A549 (cell line): ENCODE measurements at regions not wholly inside any gene's neighbourhood (a gene's known extent, or its start where the extent isn't known, plus 50 kb on each side); places are given as distances from the start of the nearest gene placed in this dataset.

Experiments used
- ATAC-seq, 2 experiments: fragments of 200-7000 bp in 1 of 2; fragments of >200 bp in 1 of 2; cut with Nextera tagmentation in 1 of 2; cut with Tn5 transposase in 1 of 2; 3 replicates each; pipeline versions ENCODE4 v1.8.0 to v1.9.1; 2018 to 2020; ENCODE audit warnings: mild to moderate bottlenecking in 1 of 2, moderate library complexity in 1 of 2
- CTCF ChIA-PET: fragments of 300-600 bp; sonication (Branson Sonifier 250); formaldehyde crosslinking; extraction: SDS; loops from one replicate; lab custom pipeline; 2021; ENCODE audit warnings: antibody characterized with exemption, inconsistent platforms; lab: Yijun Ruan, JAX
- POLR2A ChIA-PET: fragments of 350-600 bp; formaldehyde crosslinking; extraction: SDS; loops from one replicate; lab custom pipeline; 2021; ENCODE audit warnings: antibody characterized with exemption, inconsistent platforms; lab: Yijun Ruan, JAX
- DNase-seq, 2 experiments: peaks; one replicate each; pipeline versions ENCODE4 v3.0.0 to v3.0.0-alpha.2; 2011 to 2016; ENCODE audit warnings: low read depth in 1 of 2, low spot score in 1 of 2
- FAIRE-seq: peaks from 2 replicates; lab custom pipeline; 2011; peaks lifted over from hg19 to GRCh38; lab: Jason Lieb, UNC
- H3K27ac ChIP-seq, 2 experiments: fragments of >200 bp; sonication (Bioruptor Twin); formaldehyde crosslinking; 3 replicates each; pipeline ENCODE4 v1.5.1; 2016 to 2017
- H3K4me1 ChIP-seq: fragments of >200 bp; sonication (Bioruptor Twin); formaldehyde crosslinking; 3 replicates; pipeline ENCODE4 v1.6.1; 2016
- H3K4me2 ChIP-seq: fragments of >200 bp; sonication (Bioruptor Twin); formaldehyde crosslinking; 3 replicates; pipeline ENCODE4 v1.6.1; 2016
- H3K4me3 ChIP-seq: fragments of >200 bp; sonication (Bioruptor Twin); formaldehyde crosslinking; 3 replicates; pipeline ENCODE4 v1.5.1; 2016
- H3K9me3 ChIP-seq: fragments of >200 bp; sonication (Bioruptor Twin); formaldehyde crosslinking; 3 replicates; pipeline ENCODE4 v1.6.1; 2016
- CEBPB ChIP-seq, 2 experiments: fragments of >200 bp in 1 of 2; sonication (Bioruptor Twin) in 1 of 2; formaldehyde crosslinking in 1 of 2; IDR thresholded peaks; 2 replicates each; pipeline ENCODE4 v1.6.1; 2012 to 2016
- EHMT2 ChIP-seq: fragments of 200-600 bp; sonication (generic); IDR thresholded peaks from 2 replicates; pipeline ENCODE4 v1.6.1; 2016; ENCODE audit warnings: antibody characterized with exemption, low read depth, mild to moderate bottlenecking, moderate library complexity
- EP300 ChIP-seq, 2 experiments: fragments of >200 bp; sonication (Bioruptor Twin); formaldehyde crosslinking; IDR thresholded peaks; 2 replicates in 1 of 2; 3 replicates in 1 of 2; pipeline ENCODE4 v1.6.1; 2016 to 2017
- FOSL2 ChIP-seq, 2 experiments: fragments of 450-650 bp in 1 of 2; fragments of >200 bp in 1 of 2; sonication (Bioruptor Twin) in 1 of 2; formaldehyde crosslinking; IDR thresholded peaks; 2 replicates each; pipeline versions ENCODE4 v1.5.0 to v1.6.1; 2016 to 2020; ENCODE audit warnings: mild to moderate bottlenecking in 1 of 2, moderate library complexity in 1 of 2
- GATA3 ChIP-seq: IDR thresholded peaks from 2 replicates; pipeline ENCODE4 v1.6.1; 2012; ENCODE audit warnings: borderline replicate concordance
- HDAC2 ChIP-seq: fragments of 200-600 bp; sonication (generic); IDR thresholded peaks from 2 replicates; pipeline ENCODE4 v1.6.1; 2016
- HOXB5 ChIP-seq: fragments of 250-450 bp; sonication (Bioruptor Pico); IDR thresholded peaks from 2 replicates; pipeline ENCODE4 v1.5.0; 2020; ENCODE audit warnings: mild to moderate bottlenecking, moderate library complexity
- JUN ChIP-seq, 2 experiments: fragments of >200 bp; sonication (Bioruptor Twin); formaldehyde crosslinking; IDR thresholded peaks; 2 replicates in 1 of 2; 3 replicates in 1 of 2; pipeline ENCODE4 v1.6.1; 2016 to 2017
- JUNB ChIP-seq: fragments of >200 bp; sonication (Bioruptor Twin); formaldehyde crosslinking; IDR thresholded peaks from 2 replicates; pipeline ENCODE4 v1.6.1; 2016
- KDM1A ChIP-seq: fragments of 200-600 bp; sonication (generic); IDR thresholded peaks from 2 replicates; pipeline ENCODE4 v1.6.1; 2016; ENCODE audit warnings: low read depth, mild to moderate bottlenecking
- MAFK ChIP-seq: fragments of 450-650 bp; IDR thresholded peaks from 2 replicates; pipeline ENCODE4 v1.6.1; 2014; ENCODE audit not compliant: partially characterized antibody
- MYC ChIP-seq: IDR thresholded peaks from 2 replicates; pipeline ENCODE4 v1.6.1; 2012; ENCODE audit warnings: mild to moderate bottlenecking, inconsistent platforms, low read length, improper control_type of control experiment, borderline replicate concordance
- RAD21 ChIP-seq, 2 experiments: fragments of >200 bp in 1 of 2; sonication (Bioruptor Twin) in 1 of 2; formaldehyde crosslinking in 1 of 2; IDR thresholded peaks in 1 of 2; conservative IDR thresholded peaks in 1 of 2; 2 replicates in 1 of 2; 3 replicates in 1 of 2; pipeline ENCODE4 v1.6.1; 2012 to 2018; ENCODE audit warnings: inconsistent platforms in 1 of 2
- RFX5 ChIP-seq: fragments of 450-650 bp; IDR thresholded peaks from 2 replicates; pipeline ENCODE4 v1.7.1; 2014; ENCODE audit warnings: antibody characterized with exemption, mild to moderate bottlenecking, moderate library complexity
- SMC3 ChIP-seq: fragments of >200 bp; sonication (Bioruptor Twin); formaldehyde crosslinking; IDR thresholded peaks from 3 replicates; pipeline ENCODE4 v1.6.1; 2018; ENCODE audit warnings: inconsistent platforms
- ZC3H11A ChIP-seq: fragments of 450-650 bp; IDR thresholded peaks from 2 replicates; pipeline ENCODE4 v1.6.1; 2014; ENCODE audit warnings: antibody characterized with exemption, mild to moderate bottlenecking
- WGBS: methylation state at CpG from one replicate; pipeline ENCODE4 v1.1.6; 2017; ENCODE audit errors: missing lambda C conversion rate; 5-methylcytosine and 5-hydroxymethylcytosine counted together
- TF ChIP-seq, protein P1 (sequence below): fragments of >200 bp; sonication (Bioruptor Twin); formaldehyde crosslinking; IDR thresholded peaks from 3 replicates; pipeline ENCODE4 v1.5.1; 2016
- TF ChIP-seq, protein P2 (sequence below): IDR thresholded peaks from 2 replicates; pipeline ENCODE4 v1.6.1; 2012
- TF ChIP-seq, protein P3 (sequence below): fragments of 200-600 bp; sonication (generic); IDR thresholded peaks from 2 replicates; pipeline ENCODE4 v1.6.1; 2016; ENCODE audit warnings: antibody characterized with exemption, mild to moderate bottlenecking, moderate library complexity
- TF ChIP-seq, protein P4 (sequence below): fragments of >200 bp; sonication (Bioruptor Twin); formaldehyde crosslinking; IDR thresholded peaks from 2 replicates; pipeline ENCODE4 v1.6.1; 2016
- TF ChIP-seq, protein P5 (sequence below): IDR thresholded peaks from 2 replicates; pipeline ENCODE4 v1.6.1; 2012; ENCODE audit warnings: low read depth, borderline replicate concordance

DNA sequence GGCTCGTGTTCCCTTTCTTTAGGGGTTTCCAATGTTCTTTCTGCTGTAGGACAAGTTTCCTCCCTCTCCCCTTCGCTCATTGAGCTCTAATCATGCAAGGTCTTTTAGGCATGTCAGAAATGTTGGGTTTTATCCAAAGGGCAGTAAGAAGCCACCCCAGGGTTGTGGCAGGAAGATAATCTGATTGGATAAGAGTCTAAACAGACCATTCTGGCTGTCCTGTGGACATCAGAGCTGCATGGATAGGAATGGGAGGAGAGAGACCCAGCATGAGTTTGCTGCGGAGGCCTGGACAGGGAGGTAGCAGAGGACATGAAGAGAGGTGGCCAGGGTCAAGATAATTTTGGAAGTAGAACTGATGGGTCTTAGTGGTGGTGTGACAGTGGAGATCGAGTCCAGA lies 88.2 kb downstream of the ACKR3 start (continued):
- TF ChIP-seq, protein P1, sequence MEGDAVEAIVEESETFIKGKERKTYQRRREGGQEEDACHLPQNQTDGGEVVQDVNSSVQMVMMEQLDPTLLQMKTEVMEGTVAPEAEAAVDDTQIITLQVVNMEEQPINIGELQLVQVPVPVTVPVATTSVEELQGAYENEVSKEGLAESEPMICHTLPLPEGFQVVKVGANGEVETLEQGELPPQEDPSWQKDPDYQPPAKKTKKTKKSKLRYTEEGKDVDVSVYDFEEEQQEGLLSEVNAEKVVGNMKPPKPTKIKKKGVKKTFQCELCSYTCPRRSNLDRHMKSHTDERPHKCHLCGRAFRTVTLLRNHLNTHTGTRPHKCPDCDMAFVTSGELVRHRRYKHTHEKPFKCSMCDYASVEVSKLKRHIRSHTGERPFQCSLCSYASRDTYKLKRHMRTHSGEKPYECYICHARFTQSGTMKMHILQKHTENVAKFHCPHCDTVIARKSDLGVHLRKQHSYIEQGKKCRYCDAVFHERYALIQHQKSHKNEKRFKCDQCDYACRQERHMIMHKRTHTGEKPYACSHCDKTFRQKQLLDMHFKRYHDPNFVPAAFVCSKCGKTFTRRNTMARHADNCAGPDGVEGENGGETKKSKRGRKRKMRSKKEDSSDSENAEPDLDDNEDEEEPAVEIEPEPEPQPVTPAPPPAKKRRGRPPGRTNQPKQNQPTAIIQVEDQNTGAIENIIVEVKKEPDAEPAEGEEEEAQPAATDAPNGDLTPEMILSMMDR, result no peak

DNA sequence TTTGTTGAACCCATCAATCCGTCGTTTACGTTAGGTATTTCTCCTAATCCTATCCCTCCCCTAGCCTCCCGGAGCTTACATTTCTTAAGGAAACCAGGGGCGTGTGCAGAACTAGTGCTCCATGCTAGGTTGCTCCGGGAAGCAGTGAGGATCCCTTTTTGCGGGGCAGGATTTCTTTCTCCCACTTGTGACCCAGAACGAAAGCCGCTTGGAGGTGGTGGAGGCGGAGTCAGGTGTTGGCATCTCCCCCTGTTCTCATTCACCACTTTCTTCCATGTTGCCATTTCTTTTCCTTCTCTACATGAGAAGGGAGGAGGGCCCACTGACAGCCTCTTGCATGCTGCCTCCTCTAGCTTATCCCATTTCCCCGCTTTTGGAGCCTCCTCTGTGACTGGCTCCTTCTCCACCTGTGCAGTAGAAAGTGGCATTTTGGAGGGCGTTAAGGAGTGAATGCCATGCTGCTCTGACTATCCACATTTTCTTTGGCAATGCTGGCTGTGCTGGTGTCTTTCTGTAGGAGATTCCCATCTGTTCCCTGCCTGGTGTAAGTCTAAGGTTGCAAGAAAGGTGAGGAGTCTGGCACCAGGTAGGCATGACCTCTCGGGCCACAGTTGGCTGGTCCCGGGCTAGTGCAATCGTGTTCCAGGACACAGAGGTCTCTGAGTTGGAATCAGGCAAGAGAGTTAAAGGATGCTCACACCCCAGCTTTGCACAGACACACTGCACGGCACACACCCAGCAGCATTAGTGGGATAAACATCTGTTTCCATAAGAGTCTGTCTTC lies 89.5 kb downstream of the ACKR3 start:
- no peak for DNase-seq
- POLR2A ChIA-PET, result interaction anchor here (1.3 kb wide), 1 partner anchor 16 kb away, joined by 5 read pairs; no protein-coding TSS in a partner anchor

DNA sequence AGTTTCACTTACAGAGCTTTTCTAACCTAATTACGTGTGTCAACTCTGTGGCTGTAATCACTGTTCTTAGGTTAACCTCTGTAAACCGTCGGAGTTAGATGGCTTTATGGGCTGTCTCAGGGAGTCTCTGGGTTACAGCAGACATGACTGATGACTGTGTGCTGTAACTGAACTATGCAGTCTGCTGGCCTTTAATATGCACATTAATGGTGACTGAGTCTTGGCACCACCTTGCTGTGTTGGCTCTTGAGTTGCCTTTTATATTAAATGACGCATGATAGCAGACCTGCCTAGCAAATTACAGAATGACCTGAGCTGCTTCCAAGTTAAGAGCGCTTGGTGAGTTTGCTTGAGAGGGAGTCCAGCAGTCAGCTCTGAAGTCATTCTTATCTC lies 90.1 kb downstream of the ACKR3 start:
- peak in 1 of 2 experiments; percentile 65 for DNase-seq
- POLR2A ChIA-PET, result interaction anchor here (1.3 kb wide), 1 partner anchor 17 kb away, joined by 5 read pairs; no protein-coding TSS in a partner anchor
- no peak for FAIRE-seq

More for the DNA sequence above, 89.5 kb downstream of the ACKR3 start:
- CTCF ChIA-PET, result interaction anchor here (0.7 to 1.3 kb wide), 2 partner anchors 15 to 115 kb away, joined by 3 to 4 read pairs; no protein-coding TSS in a partner anchor
- no peak for TF ChIP-seq JUN (IDR thresholded peaks at IDR 0.05)
- Histone ChIP-seq H3K4me2 (peak overlapping the region; percentile 81; the same call in 2 of the 3 replicates), H3K4me3 (no peak overlapping the region), H3K4me1 (peaks cover 35% of the 10 kb centered on the region), H3K9me3 (no peaks in the 10 kb centered on the region), H3K27ac (peak overlapping the region; percentile 88 to 90)
- FAIRE-seq (no peak), ATAC-seq (peak in 1 of 2 experiments; percentile 12; a peak in 2 of 6 replicates)
- WGBS, result 84% methylated on average over 14 of the region's 16 CpGs

DNA sequence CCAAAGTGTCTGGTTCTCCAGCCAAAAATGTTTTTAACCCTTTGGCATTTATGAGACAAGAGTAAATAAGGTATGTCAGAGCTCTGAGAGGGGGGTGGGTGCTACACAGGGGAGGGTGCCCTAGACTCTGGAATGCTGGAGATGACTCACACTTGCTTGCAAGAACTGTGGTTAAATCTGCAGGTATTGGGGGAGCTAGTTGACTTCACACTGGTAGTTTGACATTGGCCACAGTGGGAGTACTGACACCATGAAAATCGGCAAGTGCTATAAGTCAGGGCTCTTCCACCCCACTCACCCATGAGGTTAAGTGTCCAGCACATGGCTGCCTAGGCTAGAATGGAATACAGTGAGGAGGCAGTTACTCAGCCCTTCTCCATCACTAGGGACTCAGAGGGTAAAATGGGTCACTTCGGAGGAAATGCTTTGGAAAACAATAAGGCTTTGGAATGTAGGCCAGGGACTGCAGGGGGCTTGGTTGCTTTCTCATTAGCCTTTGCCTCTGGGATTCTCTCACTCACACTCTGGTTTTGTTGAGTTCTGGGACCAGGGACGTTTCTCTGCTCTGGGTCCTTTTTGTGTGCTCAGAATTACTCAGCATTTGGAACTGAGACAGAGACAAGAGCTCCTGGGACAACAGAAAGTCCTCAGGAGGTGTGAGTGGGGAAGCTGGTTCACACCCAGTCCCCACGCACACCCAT lies 91.6 kb downstream of the ACKR3 start:
- Histone ChIP-seq H3K27ac (peak overlapping the region; percentile 88 to 90), H3K4me2 (peak overlapping the region; percentile 81), H3K4me1 (peaks cover 48% of the 10 kb centered on the region), H3K9me3 (peaks cover 4% of the 10 kb centered on the region; the same call in 2 of the 3 replicates), H3K4me3 (no peak overlapping the region)
- FAIRE-seq, result no peak
- peak; percentile 28 to 77 for DNase-seq
- peak; percentile 77 to 78; a peak in 5 of 6 replicates for ATAC-seq
- WGBS, result 24% methylated on average over 4 of the region's 4 CpGs
- ChIA-PET CTCF (interaction anchor here (0.9 to 1.1 kb wide), 2 partner anchors 73 to 109 kb away, joined by 3 read pairs; no protein-coding TSS in a partner anchor), POLR2A (interaction anchor here (1.7 to 2.3 kb wide), 2 partner anchors 19 to 109 kb away, joined by 6 to 13 read pairs; no protein-coding TSS in a partner anchor)
- TF ChIP-seq JUN (IDR thresholded peaks at IDR 0.05) (peak in 1 of 2 experiments; percentile 61; a peak in 2 of 5 replicates), HOXB5 (no peak), SMC3 (peak; percentile 38; the same call in 1 of the 3 replicates), ZC3H11A (no peak), FOSL2 (IDR thresholded peaks at IDR 0.05) (peak; percentile 80; the same call in 1 of the 2 replicates), FOSL2 (CRISPR knock-in tag; IDR thresholded peaks at IDR 0.05) (peak; percentile 57), MYC (no peak), MAFK (peak; percentile 40), JUNB (peak; percentile 74; the same call in 1 of the 2 replicates), GATA3 (peak; percentile 64; the same call in 1 of the 2 replicates), HDAC2 (no peak), RFX5 (no peak), KDM1A (no peak), CEBPB (IDR thresholded peaks at IDR 0.05) (peak in 1 of 2 experiments; percentile 45; a peak in 1 of 4 replicates), RAD21 (conservative IDR thresholded peaks at IDR 0.05 in 1 of 2, IDR thresholded peaks at IDR 0.05 in 1 of 2) (peak in 1 of 2 experiments; percentile 57; a peak in 3 of 5 replicates)
- TF ChIP-seq, protein P2, sequence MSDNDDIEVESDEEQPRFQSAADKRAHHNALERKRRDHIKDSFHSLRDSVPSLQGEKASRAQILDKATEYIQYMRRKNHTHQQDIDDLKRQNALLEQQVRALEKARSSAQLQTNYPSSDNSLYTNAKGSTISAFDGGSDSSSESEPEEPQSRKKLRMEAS, result peak; percentile 53
- TF ChIP-seq, protein P3, sequence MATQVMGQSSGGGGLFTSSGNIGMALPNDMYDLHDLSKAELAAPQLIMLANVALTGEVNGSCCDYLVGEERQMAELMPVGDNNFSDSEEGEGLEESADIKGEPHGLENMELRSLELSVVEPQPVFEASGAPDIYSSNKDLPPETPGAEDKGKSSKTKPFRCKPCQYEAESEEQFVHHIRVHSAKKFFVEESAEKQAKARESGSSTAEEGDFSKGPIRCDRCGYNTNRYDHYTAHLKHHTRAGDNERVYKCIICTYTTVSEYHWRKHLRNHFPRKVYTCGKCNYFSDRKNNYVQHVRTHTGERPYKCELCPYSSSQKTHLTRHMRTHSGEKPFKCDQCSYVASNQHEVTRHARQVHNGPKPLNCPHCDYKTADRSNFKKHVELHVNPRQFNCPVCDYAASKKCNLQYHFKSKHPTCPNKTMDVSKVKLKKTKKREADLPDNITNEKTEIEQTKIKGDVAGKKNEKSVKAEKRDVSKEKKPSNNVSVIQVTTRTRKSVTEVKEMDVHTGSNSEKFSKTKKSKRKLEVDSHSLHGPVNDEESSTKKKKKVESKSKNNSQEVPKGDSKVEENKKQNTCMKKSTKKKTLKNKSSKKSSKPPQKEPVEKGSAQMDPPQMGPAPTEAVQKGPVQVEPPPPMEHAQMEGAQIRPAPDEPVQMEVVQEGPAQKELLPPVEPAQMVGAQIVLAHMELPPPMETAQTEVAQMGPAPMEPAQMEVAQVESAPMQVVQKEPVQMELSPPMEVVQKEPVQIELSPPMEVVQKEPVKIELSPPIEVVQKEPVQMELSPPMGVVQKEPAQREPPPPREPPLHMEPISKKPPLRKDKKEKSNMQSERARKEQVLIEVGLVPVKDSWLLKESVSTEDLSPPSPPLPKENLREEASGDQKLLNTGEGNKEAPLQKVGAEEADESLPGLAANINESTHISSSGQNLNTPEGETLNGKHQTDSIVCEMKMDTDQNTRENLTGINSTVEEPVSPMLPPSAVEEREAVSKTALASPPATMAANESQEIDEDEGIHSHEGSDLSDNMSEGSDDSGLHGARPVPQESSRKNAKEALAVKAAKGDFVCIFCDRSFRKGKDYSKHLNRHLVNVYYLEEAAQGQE, result no peak
- TF ChIP-seq, protein P4, sequence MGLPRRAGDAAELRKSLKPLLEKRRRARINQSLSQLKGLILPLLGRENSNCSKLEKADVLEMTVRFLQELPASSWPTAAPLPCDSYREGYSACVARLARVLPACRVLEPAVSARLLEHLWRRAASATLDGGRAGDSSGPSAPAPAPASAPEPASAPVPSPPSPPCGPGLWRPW, result no peak

More for the DNA sequence above, 90.1 kb downstream of the ACKR3 start:
- peaks cover 36% of the 10 kb centered on the region for H3K4me1 ChIP-seq
- WGBS, result 66% methylated on average over 5 of the region's 5 CpGs
- CTCF ChIA-PET, result no interaction called here
- TF ChIP-seq JUNB (peak; percentile 45; the same call in 1 of the 2 replicates), EHMT2 (no peak), RAD21 (conservative IDR thresholded peaks at IDR 0.05 in 1 of 2, IDR thresholded peaks at IDR 0.05 in 1 of 2) (0 out of 5 replicates have a peak, but pooled peaks of 1 of the 2 experiments have one; percentile 23), EP300 (IDR thresholded peaks at IDR 0.05) (peak in 1 of 2 experiments; percentile 44; a peak in 2 of 5 replicates)
- TF ChIP-seq, protein P5, sequence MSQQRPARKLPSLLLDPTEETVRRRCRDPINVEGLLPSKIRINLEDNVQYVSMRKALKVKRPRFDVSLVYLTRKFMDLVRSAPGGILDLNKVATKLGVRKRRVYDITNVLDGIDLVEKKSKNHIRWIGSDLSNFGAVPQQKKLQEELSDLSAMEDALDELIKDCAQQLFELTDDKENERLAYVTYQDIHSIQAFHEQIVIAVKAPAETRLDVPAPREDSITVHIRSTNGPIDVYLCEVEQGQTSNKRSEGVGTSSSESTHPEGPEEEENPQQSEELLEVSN, result no peak
- TF ChIP-seq, all 56 proteins: peak for 3
- Histone ChIP-seq H3K9me3 (no peaks in the 10 kb centered on the region), H3K4me2 (peak overlapping the region; percentile 81), H3K27ac (peak overlapping the region; percentile 88 to 90), H3K4me3 (no peak overlapping the region)
- ATAC-seq, result peak; percentile 48 to 80; a peak in 4 of 6 replicates
